ENCODE measurements at regions not wholly inside any gene's neighbourhood (a gene's known extent, or its start where the extent isn't known, plus 50 kb on each side); places are given as distances from the start of the nearest gene placed in this dataset.

DNA sequence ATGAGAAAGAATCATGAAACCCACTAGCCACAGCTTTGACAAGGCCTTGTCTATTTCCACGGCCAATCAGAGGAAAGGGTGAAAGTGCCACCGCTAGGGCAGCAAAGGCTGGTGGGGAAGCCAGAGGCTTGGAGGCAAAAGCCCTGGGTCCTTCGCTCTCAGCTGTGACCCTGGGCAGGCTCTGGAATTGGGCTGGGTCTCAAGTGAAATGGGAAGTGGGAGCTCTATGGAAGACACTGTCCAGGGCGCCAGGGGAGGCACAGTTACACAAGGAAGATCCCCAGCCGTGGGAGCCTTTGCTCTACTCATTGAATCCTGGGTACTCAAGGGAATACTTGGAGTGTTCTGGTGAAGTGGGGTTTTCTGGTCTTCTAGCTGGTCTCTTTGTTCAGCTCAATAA is 136.2 kb downstream of the ASB7 start:
- no peak for TF ChIP-seq BACH1 (IDR thresholded peaks at IDR 0.05; ENCODE audit: low read length)
- TF ChIP-seq JUN (IDR thresholded peaks at IDR 0.05; ENCODE audit: low read depth, low read length): no peak
- TF ChIP-seq RAD21 (IDR thresholded peaks at IDR 0.05 in 1 of 2, conservative IDR thresholded peaks at IDR 0.05 in 1 of 2; ENCODE audit: low read depth in 2 of 2, low read length in 2 of 2): no peak
- TF ChIP-seq TAF7 (optimal IDR thresholded peaks at IDR 0.05; ENCODE audit: borderline replicate concordance, low read depth, low read length): no peak
- TF ChIP-seq GTF2F1 (IDR thresholded peaks at IDR 0.05; ENCODE audit: borderline replicate concordance, low read depth, low read length): no peak
- TF ChIP-seq, protein P1, sequence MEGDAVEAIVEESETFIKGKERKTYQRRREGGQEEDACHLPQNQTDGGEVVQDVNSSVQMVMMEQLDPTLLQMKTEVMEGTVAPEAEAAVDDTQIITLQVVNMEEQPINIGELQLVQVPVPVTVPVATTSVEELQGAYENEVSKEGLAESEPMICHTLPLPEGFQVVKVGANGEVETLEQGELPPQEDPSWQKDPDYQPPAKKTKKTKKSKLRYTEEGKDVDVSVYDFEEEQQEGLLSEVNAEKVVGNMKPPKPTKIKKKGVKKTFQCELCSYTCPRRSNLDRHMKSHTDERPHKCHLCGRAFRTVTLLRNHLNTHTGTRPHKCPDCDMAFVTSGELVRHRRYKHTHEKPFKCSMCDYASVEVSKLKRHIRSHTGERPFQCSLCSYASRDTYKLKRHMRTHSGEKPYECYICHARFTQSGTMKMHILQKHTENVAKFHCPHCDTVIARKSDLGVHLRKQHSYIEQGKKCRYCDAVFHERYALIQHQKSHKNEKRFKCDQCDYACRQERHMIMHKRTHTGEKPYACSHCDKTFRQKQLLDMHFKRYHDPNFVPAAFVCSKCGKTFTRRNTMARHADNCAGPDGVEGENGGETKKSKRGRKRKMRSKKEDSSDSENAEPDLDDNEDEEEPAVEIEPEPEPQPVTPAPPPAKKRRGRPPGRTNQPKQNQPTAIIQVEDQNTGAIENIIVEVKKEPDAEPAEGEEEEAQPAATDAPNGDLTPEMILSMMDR (IDR thresholded peaks at IDR 0.05; ENCODE audit: control extremely low read depth in 1 of 3, insufficient read depth in 1 of 3, low read depth in 1 of 3, low read length in 3 of 3): no peak
- no peak for TF ChIP-seq GABPA (IDR thresholded peaks at IDR 0.05; ENCODE audit: borderline replicate concordance, insufficient read depth, low read length)
- TF ChIP-seq POLR2A (IDR thresholded peaks at IDR 0.05; ENCODE audit: control extremely low read depth in 1 of 2, low read depth in 2 of 2, low read length in 2 of 2): no peak
- TF ChIP-seq SIN3A (conservative IDR thresholded peaks at IDR 0.05 in 1 of 2, IDR thresholded peaks at IDR 0.05 in 1 of 2; ENCODE audit: low read depth in 1 of 2, low read length in 2 of 2): no peak
- no peak for TF ChIP-seq POLR2AphosphoS5 (IDR thresholded peaks at IDR 0.05; ENCODE audit: low read depth, low read length)
- no peak for TF ChIP-seq RNF2 (IDR thresholded peaks at IDR 0.05; ENCODE audit: borderline replicate concordance, low read depth, low read length, missing control alignments, poor library complexity, severe bottlenecking)
- TF ChIP-seq TAF1 (IDR thresholded peaks at IDR 0.05; ENCODE audit: low read depth, low read length): no peak

Data from H1 (cell line).